ENCODE measurements at regions not wholly inside any gene's neighbourhood (a gene's known extent, or its start where the extent isn't known, plus 50 kb on each side); places are given as distances from the start of the nearest gene placed in this dataset.

DNA sequence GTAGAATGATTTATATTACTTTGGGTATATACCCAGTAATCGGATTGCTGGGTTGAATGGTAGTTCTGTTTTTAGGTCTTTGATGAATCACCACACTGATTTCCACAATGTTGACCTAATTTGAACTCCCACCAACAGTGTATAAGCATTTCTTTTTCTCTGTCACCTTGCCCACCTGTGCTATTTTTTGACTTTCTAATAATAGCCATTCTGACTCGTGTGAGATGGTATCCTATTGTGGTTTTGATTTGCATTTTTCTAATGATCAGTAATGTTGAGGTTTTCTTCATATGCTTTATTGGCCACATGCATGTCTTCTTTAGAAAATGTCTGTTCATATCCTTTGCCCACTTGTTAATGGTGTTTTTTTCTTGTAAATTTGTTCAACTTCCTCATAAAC is 340.8 kb downstream of the PLOD2 start:
- Histone ChIP-seq H4K91ac (ENCODE audit: low read depth, low read length) (no peak overlapping the region), H4K12ac (ENCODE audit: low read depth, low read length) (no peak overlapping the region), H3K9me3 (ENCODE audit: insufficient read depth, low read depth, low read length) (no peaks in the 10 kb centered on the region), H3K14ac (ENCODE audit: low read length) (no peak overlapping the region), H2BK120ac (ENCODE audit: insufficient read depth, low read length, poor library complexity) (no peak overlapping the region), H3K4ac (ENCODE audit: low read depth, low read length) (no peak overlapping the region), H2AFZ (ENCODE audit: insufficient read depth, low read length, poor library complexity) (no peak overlapping the region), H3K4me3 (ENCODE audit: low read depth, low read length) (no peak overlapping the region), H3K9ac (ENCODE audit: low read length) (no peak overlapping the region), H3K27ac (ENCODE audit: low read depth, low read length) (no peak overlapping the region), H2AK5ac (ENCODE audit: low read length) (no peak overlapping the region), H3K23ac (ENCODE audit: low read length) (no peak overlapping the region), H3K36me3 (ENCODE audit: control insufficient read depth in 1 of 2, insufficient read depth in 2 of 2, low read length in 2 of 2) (no peaks in the 10 kb centered on the region), H3K27me3 (ENCODE audit: insufficient read depth, low read length) (no peaks in the 10 kb centered on the region), H3K4me2 (ENCODE audit: low read length) (no peak overlapping the region), H2BK5ac (ENCODE audit: low read depth, low read length, poor library complexity) (no peak overlapping the region), H2BK12ac (ENCODE audit: low read length) (no peak overlapping the region), H3K79me1 (ENCODE audit: low read length) (no peaks in the 10 kb centered on the region), H3K4me1 (ENCODE audit: control insufficient read depth in 1 of 2, insufficient read depth in 2 of 2, low read length in 2 of 2) (no peaks in the 10 kb centered on the region), H3K18ac (ENCODE audit: low read length) (no peak overlapping the region), H3K79me2 (ENCODE audit: control insufficient read depth, insufficient read depth, low read length, poor library complexity) (no peaks in the 10 kb centered on the region), H4K8ac (ENCODE audit: low read depth, low read length) (no peak overlapping the region)
- WGBS (ENCODE audit: extremely low coverage, insufficient coverage, insufficient read length): no CpG with 5 or more reads among the region's 2 CpGs
- DNase-seq: no peak

DNA sequence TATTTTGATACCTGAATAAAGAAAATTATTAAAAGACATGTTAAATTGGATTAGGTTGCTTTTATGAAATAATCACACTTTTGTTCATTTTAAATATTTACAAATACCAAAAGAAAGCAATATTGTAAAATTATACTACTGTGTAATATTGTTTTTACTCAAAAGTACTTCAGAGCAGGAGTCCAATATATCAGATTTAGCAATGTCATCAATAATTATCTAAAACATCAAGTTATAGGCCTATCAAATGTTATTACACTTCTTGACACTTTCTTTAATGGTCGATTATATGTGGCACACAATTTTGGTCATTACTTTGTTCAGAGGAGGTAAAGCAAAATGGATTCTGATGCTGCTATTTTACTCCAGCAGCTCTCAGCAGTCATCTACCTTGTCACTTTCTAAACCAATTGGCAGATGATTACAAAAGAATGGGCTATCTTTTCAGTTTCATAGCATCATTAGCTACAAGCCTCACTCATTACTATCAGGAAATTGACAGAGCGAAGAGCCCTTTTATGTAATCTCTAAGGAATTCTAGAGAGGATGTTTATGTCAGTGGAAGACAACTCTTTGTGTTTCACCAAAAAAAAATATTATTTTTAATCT is 318.6 kb downstream of the PLOD2 start:
- Histone ChIP-seq H4K8ac (ENCODE audit: low read depth, low read length) (no peak overlapping the region), H4K12ac (ENCODE audit: low read depth, low read length) (no peak overlapping the region), H3K23ac (ENCODE audit: low read length) (no peak overlapping the region), H3K27me3 (ENCODE audit: insufficient read depth, low read length) (no peaks in the 10 kb centered on the region), H4K91ac (ENCODE audit: low read depth, low read length) (no peak overlapping the region), H3K79me2 (ENCODE audit: control insufficient read depth, insufficient read depth, low read length, poor library complexity) (no peaks in the 10 kb centered on the region), H3K36me3 (ENCODE audit: control insufficient read depth in 1 of 2, insufficient read depth in 2 of 2, low read length in 2 of 2) (no peaks in the 10 kb centered on the region), H3K9ac (ENCODE audit: low read length) (no peak overlapping the region), H3K4me2 (ENCODE audit: low read length) (no peak overlapping the region), H3K14ac (ENCODE audit: low read length) (no peak overlapping the region), H2AFZ (ENCODE audit: insufficient read depth, low read length, poor library complexity) (no peak overlapping the region), H3K18ac (ENCODE audit: low read length) (no peak overlapping the region), H3K4ac (ENCODE audit: low read depth, low read length) (no peak overlapping the region), H2BK120ac (ENCODE audit: insufficient read depth, low read length, poor library complexity) (no peak overlapping the region), H2BK5ac (ENCODE audit: low read depth, low read length, poor library complexity) (no peak overlapping the region), H3K27ac (ENCODE audit: low read depth, low read length) (no peak overlapping the region), H3K9me3 (ENCODE audit: insufficient read depth, low read depth, low read length) (no peaks in the 10 kb centered on the region), H2BK12ac (ENCODE audit: low read length) (no peak overlapping the region), H3K4me1 (ENCODE audit: control insufficient read depth in 1 of 2, insufficient read depth in 2 of 2, low read length in 2 of 2) (no peaks in the 10 kb centered on the region), H3K79me1 (ENCODE audit: low read length) (no peaks in the 10 kb centered on the region), H3K4me3 (ENCODE audit: low read depth, low read length) (no peak overlapping the region), H2AK5ac (ENCODE audit: low read length) (no peak overlapping the region)
- no CpG with 5 or more reads among the region's 2 CpGs for WGBS (ENCODE audit: extremely low coverage, insufficient coverage, insufficient read length)
- DNase-seq: no peak

DNA sequence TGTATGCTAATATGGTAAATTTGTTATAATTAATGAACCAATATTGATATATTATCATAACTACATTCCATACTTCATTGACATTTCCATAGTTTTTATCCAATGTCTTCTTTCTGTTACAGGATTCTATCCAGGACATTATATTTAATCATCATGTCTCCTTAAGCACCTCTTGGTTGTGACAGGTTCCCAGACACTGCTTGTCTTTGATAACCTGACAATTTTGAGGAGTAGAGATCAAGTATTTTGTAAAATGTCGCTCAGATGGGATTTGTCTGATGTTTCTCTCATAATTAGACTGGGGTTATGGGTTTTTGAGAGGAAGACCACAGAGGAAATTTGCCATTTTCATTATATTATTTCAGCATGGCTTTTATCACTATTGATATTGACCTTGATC is 317.4 kb downstream of the PLOD2 start:
- no peak overlapping the region for H3K23ac ChIP-seq (ENCODE audit: low read length)
- H3K9ac ChIP-seq (ENCODE audit: low read length): no peak overlapping the region
- H4K91ac ChIP-seq (ENCODE audit: low read depth, low read length): no peak overlapping the region
- no peaks in the 10 kb centered on the region for H3K9me3 ChIP-seq (ENCODE audit: insufficient read depth, low read depth, low read length)
- H3K79me2 ChIP-seq (ENCODE audit: control insufficient read depth, insufficient read depth, low read length, poor library complexity): no peaks in the 10 kb centered on the region
- DNase-seq: no peak
- H3K27ac ChIP-seq (ENCODE audit: low read depth, low read length): no peak overlapping the region
- no peak overlapping the region for H4K8ac ChIP-seq (ENCODE audit: low read depth, low read length)
- no peaks in the 10 kb centered on the region for H3K79me1 ChIP-seq (ENCODE audit: low read length)
- H3K14ac ChIP-seq (ENCODE audit: low read length): no peak overlapping the region
- no CpG with 5 or more reads among the region's 1 CpG for WGBS (ENCODE audit: extremely low coverage, insufficient coverage, insufficient read length)
- no peak overlapping the region for H2AFZ ChIP-seq (ENCODE audit: insufficient read depth, low read length, poor library complexity)
- H3K4me3 ChIP-seq (ENCODE audit: low read depth, low read length): no peak overlapping the region
- H4K12ac ChIP-seq (ENCODE audit: low read depth, low read length): no peak overlapping the region
- H3K4ac ChIP-seq (ENCODE audit: low read depth, low read length): no peak overlapping the region
- no peaks in the 10 kb centered on the region for H3K36me3 ChIP-seq (ENCODE audit: control insufficient read depth in 1 of 2, insufficient read depth in 2 of 2, low read length in 2 of 2)
- no peak overlapping the region for H3K18ac ChIP-seq (ENCODE audit: low read length)
- H3K27me3 ChIP-seq (ENCODE audit: insufficient read depth, low read length): no peaks in the 10 kb centered on the region
- H3K4me1 ChIP-seq (ENCODE audit: control insufficient read depth in 1 of 2, insufficient read depth in 2 of 2, low read length in 2 of 2): no peaks in the 10 kb centered on the region
- H2BK12ac ChIP-seq (ENCODE audit: low read length): no peak overlapping the region
- no peak overlapping the region for H2BK120ac ChIP-seq (ENCODE audit: insufficient read depth, low read length, poor library complexity)
- no peak overlapping the region for H2BK5ac ChIP-seq (ENCODE audit: low read depth, low read length, poor library complexity)
- no peak overlapping the region for H2AK5ac ChIP-seq (ENCODE audit: low read length)
- H3K4me2 ChIP-seq (ENCODE audit: low read length): no peak overlapping the region

DNA sequence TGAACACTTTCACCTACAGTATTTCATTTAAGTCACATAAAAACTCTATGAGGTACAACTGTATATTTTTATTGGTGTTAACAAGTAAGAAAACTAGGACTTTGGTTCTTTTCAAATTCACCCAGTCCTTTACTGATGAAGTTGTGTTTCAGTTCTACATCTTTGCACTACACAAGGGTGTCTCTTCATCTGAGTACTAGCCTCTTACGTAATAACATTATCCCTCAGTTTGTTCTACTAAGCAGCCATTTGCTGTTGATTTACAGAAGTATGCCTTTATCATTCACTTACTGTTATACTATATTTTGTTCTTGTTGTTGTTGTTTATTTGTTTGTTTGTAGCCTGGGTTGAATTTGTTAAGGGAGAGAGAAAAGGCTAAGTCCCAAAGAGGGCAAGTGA is 311.9 kb downstream of the PLOD2 start:
- no peak overlapping the region for H4K12ac ChIP-seq (ENCODE audit: low read depth, low read length)
- H3K9me3 ChIP-seq (ENCODE audit: insufficient read depth, low read depth, low read length): no peaks in the 10 kb centered on the region
- H2AK5ac ChIP-seq (ENCODE audit: low read length): no peak overlapping the region
- H3K4ac ChIP-seq (ENCODE audit: low read depth, low read length): no peak overlapping the region
- H3K4me1 ChIP-seq (ENCODE audit: control insufficient read depth in 1 of 2, insufficient read depth in 2 of 2, low read length in 2 of 2): no peaks in the 10 kb centered on the region
- H4K91ac ChIP-seq (ENCODE audit: low read depth, low read length): no peak overlapping the region
- H4K8ac ChIP-seq (ENCODE audit: low read depth, low read length): no peak overlapping the region
- no peak overlapping the region for H3K23ac ChIP-seq (ENCODE audit: low read length)
- no CpG with 5 or more reads among the region's 1 CpG for WGBS (ENCODE audit: extremely low coverage, insufficient coverage, insufficient read length)
- no peak overlapping the region for H3K14ac ChIP-seq (ENCODE audit: low read length)
- no peaks in the 10 kb centered on the region for H3K27me3 ChIP-seq (ENCODE audit: insufficient read depth, low read length)
- H3K4me3 ChIP-seq (ENCODE audit: low read depth, low read length): no peak overlapping the region
- no peak overlapping the region for H2BK120ac ChIP-seq (ENCODE audit: insufficient read depth, low read length, poor library complexity)
- no peak for DNase-seq
- H3K36me3 ChIP-seq (ENCODE audit: control insufficient read depth in 1 of 2, insufficient read depth in 2 of 2, low read length in 2 of 2): no peaks in the 10 kb centered on the region
- no peak overlapping the region for H2BK12ac ChIP-seq (ENCODE audit: low read length)
- H3K27ac ChIP-seq (ENCODE audit: low read depth, low read length): no peak overlapping the region
- no peak overlapping the region for H3K4me2 ChIP-seq (ENCODE audit: low read length)
- no peak overlapping the region for H3K18ac ChIP-seq (ENCODE audit: low read length)
- no peaks in the 10 kb centered on the region for H3K79me2 ChIP-seq (ENCODE audit: control insufficient read depth, insufficient read depth, low read length, poor library complexity)
- no peak overlapping the region for H2BK5ac ChIP-seq (ENCODE audit: low read depth, low read length, poor library complexity)
- H2AFZ ChIP-seq (ENCODE audit: insufficient read depth, low read length, poor library complexity): no peak overlapping the region
- H3K79me1 ChIP-seq (ENCODE audit: low read length): no peaks in the 10 kb centered on the region
- no peak overlapping the region for H3K9ac ChIP-seq (ENCODE audit: low read length)
